HG02759 (cell line): ENCODE measurements at regions not wholly inside any gene's neighbourhood (a gene's known extent, or its start where the extent isn't known, plus 50 kb on each side); places are given as distances from the start of the nearest gene placed in this dataset.
"Not testable (repeated sequence)": the region's sequence is repeated elsewhere in the genome, so short reads cannot be mapped to it uniquely, and the experiment has no call there.

ENCODE experiments used
- ATAC-seq: cut with Tn5 transposase; IDR thresholded peaks from one replicate; pipeline ENCODE4 v1.9.1; 2021; ENCODE audit warnings: mild to moderate bottlenecking, moderate library complexity; ENCODE audit not compliant: unreplicated experiment

DNA sequence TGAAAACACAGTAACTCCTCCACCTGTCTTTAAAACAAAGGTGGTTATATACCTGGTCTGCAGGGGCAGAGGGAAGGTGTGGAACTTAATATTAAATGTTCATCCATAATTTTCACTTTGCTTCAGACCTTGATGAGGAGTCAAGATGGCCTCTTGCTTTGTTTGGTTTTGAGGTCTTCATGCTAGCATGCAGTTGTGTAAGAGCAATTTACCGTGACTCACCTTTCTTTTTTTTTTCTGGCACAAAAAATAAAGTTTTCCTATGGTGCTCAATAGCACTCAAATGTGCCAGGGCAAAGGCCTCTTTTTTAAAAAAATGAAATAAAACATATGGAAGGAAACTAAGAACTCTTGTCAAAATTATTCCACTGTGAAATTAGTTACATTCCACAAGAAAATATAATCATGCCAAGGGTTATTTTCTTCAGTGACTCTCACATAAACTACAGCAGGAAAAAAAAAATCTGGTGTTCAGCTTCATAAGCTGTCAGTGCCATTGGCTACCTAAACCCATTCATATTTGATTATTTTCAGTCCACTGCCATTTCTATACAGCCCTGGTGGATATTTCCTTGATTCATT lies 128.2 kb downstream of the SLC7A11 start:
- peak; percentile 22 for ATAC-seq

DNA sequence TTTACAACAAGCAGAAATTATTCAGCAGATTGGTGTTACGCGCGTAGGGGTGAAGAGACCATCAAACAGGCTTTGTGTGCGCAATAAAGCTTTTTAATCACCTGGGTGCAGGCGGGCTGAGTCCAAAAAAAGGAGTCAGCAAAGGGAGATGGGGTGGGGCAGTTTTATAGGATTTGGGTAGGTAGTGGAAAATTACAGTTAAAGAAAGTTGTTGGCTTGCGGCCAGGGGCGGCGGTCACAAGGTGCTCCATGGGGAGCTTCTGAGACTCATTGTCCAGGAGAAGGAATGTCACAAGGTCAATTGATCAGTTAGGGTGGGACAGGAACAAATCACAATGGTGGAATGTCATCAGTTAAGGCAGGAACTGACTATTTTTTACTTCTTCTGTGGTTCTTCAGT lies 129.3 kb downstream of the SLC7A11 start:
- ATAC-seq = not testable (repeated sequence)

DNA sequence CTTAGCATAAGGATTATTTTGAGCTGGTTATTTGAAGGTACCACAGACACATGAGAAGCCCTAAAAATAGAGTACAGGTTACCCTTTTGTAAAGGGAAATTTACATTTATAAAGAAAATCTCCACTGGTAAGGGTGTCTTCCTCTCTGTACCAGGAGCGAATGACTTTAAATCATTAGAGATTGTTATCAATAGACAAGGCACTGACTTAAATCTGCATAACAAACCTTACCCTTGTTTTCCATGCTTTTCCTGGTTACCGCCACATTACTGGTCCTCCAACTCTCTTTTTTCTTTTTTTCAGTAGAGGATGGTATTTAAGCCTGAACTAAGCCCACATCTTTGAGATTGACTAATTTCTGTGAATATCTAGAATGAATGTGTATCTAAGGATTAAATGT lies 129.8 kb downstream of the SLC7A11 start:
- no peak for ATAC-seq

DNA sequence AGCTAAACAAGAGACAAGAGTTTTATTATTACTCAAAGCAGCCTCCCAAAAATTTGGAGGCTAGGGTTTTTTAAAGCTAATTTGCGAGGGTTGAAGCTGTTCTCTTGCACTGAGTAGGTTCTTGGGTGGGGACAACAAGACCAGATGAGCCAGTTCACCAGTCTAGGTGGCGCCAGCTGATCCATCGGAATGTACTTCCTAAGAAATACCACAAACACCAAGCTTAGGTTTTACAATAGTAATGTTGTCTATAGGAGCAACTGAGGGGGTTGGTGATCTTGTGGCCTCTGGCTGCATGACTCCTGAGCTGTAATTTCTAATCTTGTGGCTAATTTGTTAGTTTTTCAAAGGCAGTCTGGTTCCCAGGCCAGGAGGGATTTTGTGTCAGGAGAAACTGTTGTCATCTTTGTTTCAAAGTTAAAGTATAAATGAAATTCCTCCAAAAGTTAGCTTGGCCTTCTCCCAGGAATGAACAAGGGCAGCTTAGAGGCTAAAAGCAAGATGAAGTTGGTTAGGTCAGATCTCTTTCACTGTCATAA lies 130.6 kb downstream of the SLC7A11 start:
- no peak for ATAC-seq

DNA sequence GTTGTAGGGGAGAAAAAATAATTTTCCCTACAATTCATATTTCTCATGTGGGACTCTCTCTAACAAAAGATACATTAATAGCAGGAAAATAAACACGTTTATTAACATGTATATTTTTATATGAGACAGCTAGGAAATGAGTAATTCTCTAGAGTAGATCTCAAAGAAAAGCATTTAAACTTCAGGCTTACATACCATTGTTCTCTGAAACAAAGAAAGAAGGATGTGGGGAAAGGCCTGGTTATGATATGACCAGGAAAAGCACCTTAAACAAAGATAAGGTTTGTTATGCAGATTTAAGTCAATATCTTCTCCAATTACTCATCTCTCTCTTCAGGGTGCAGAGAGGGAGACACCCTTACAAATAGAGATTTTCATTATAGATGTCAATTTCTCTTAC lies 131.3 kb downstream of the SLC7A11 start:
- peak; percentile 34 for ATAC-seq

DNA sequence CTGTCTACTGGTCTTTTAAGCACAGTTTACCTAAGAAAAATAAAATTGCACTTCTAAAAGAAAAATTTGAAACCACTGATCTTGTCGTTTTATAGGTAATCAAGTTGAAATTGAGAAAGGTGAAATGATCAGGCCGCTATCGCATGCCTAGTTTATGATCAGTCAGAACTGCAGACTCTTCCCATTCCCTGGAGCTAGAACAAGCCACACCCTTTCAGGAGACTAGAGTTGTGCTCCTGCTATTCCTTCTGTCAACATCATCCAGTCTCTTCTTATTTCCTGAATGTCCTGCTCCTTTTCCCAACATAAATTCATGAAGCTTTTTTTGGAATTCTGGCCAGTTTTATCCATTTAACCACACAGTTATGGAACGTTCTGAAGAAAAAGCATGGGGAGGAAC lies 135.1 kb downstream of the SLC7A11 start:
- ATAC-seq = no peak

DNA sequence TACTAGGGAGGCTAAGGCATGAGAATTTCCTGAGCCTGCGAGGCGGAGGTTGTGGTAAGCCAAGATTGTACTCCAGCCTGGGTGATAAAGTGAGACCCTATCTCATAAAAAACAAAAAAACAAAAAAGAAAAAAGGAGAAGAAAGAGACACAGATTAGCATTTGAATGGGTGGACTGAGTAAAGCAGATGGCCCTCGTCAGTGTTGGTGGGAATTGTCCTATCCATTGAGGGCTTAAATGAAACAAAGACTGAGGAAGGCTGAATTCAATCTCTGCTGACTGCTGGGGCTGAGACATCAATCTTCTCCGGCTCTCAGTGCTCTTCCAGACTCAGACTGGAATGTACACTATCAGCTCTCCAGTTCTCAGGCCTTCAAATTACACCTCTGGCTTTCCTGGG lies 136.8 kb downstream of the SLC7A11 start:
- no peak for ATAC-seq

DNA sequence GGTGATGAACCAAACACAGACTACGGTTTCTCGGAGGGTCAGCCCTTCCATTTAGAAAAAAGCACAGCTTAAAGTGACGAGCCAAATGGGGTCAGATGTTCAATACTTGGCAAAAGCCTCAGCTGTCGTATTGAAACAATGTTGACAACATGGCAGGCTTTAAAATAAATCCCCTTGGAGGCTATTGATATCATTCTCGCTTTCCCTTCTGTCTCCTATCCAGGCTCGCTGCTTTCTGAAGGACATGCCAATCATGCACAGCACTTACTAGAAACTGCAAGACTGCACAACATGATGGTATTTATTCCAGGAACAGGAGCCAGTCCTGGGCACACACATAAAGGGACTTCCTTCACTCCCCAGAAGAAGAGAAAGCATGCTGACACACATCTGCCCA lies 137.9 kb downstream of the SLC7A11 start:
- no peak for ATAC-seq

DNA sequence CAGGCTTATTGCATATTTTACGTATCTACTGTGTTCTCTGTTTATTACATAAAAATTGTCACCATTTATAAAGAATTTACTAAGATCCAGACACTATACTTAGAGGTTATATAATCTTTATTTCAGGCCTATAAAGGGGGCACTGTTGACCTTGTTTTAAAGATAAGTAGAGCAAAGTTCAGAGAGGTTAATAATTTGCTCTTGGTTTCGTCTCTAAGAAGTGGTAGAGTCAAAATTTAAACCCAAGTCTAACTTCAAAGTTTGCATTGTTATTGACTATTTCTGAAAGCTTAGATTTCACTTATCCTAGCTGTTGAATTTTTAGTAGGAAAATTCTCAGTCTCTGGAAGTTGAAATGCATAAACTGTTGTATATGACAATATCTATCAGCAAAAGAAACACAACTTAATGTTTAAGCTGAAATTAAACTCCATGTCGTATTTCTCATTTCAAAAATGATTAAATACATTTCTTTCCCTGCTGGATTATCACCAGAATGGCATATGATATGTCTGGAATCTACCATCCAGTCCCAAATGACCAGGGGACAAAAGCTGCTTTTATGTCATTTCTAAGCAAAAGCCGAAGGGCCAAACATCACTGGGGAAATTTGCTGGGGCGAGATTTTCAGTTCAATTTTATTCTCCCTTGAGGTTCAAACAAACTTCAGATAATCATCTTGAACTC lies 138.4 kb downstream of the SLC7A11 start:
- peak; percentile 65 for ATAC-seq

DNA sequence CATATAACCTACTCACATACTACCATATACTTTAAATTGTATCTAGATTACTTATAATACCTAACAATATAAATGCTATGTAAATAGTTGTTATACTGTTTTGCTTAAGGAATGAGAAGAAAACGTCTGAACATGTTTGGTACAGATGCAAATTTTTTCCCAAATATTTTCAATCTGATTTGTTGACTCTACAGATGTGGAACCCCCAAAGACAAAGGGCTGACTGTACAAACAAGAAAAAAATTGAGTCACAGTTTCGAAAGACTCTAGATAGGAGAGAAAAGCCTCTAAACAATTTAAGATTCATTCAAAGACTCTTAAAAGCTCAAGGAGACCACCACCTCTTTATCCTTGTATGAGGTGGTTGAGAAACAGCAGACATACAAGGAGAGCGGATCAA lies 142.8 kb downstream of the SLC7A11 start:
- no peak for ATAC-seq

DNA sequence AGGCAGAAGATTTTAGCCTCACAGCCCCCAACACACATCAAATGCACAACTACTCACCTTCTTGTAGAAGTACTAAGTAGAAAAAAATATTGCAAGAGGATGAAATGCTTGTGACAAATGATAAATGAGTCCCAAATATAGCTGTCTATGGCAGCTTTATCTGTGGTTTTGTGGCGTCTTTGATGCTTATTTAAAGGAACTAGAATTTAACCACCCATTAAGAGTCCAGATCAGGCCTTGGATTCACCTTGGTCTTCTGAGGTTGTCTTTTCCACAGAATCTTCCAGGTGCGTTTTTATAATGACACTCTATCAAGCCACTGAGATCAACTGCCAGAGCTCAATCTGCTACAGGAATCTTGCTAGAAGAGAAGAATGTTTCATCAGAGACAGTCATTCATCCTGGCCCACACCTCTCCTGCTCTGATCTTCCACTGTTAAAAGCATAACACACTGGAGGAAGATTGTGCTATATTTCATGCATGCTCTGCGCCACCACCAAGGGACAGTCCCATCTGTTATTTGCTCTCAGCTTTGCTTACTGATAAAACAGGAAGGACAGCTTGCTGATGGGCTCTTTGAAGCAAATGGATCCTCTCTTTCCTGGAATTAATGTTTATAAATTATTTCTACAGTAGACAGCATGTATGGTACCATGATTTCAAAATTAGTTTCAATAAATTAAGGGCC lies 144.1 kb downstream of the SLC7A11 start:
- no peak for ATAC-seq

DNA sequence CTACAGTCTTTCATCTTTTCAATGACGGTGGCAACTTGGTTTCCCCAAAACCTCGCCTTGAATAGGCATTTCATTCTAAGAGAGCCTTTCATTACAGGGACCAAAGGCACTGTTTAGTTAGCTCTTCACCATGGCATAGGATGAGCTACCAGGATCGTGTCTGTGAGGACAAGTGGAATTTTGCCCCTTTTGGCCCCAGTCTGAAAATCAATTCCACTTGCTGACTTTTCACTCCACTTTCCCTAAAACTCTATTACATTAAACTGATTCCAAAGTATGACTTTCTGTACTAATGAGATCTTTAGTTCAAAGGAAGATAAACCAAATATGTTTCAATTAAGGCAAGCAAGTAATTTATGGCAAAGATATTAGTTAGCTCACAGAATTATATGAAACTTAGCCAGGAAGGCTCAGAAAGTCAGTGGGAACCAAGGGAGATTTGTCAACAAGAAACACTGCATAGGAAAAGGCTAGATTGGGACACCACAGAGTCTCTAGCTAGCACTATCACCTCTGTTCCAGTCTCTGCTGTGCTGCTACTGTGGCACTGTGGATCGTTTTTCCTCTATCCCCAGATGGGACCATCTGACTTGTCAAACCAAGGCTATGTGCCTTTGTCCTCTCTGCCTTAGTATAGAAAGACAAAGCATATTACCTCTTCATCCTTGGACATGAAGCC lies 145.6 kb downstream of the SLC7A11 start:
- no peak for ATAC-seq

DNA sequence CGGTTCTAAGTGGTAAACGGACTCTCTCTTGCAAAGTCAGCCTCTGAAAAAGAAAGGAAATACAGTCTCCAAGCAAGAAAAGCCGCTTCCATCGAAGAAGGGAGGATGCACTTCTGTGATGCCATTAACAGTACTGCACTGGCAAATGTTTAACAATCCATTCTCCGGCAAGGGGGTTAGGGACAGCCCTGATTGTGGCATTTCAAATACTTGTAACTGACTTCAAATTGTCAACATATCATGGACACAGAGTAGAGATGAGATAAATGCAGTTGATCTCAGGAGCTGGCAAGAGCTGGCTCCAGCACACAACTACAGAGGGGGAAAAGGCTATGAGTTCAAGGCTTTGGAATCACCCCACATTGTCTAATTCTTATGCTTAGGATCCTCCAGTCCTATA lies 146.8 kb downstream of the SLC7A11 start:
- ATAC-seq = no peak

DNA sequence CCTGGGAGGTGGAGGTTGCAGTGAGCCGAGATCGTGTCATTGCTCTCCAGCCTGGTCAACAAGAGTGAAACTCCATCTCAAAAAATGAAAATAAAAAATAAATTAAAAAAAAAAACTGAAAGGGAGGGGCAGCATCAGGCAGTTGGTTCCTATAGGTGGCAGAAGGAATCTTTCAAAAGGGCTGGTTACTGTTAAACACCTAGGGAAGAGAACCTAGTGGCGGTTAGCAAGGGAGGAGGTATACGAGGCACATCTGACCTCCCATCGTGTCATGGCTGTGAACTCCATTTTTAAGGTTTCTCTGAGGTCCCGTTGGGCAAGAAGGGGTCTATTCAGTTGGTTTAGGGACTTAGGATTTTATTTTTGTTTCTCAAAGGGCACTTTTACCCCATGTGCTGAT lies 150.1 kb downstream of the SLC7A11 start:
- ATAC-seq = no peak

DNA sequence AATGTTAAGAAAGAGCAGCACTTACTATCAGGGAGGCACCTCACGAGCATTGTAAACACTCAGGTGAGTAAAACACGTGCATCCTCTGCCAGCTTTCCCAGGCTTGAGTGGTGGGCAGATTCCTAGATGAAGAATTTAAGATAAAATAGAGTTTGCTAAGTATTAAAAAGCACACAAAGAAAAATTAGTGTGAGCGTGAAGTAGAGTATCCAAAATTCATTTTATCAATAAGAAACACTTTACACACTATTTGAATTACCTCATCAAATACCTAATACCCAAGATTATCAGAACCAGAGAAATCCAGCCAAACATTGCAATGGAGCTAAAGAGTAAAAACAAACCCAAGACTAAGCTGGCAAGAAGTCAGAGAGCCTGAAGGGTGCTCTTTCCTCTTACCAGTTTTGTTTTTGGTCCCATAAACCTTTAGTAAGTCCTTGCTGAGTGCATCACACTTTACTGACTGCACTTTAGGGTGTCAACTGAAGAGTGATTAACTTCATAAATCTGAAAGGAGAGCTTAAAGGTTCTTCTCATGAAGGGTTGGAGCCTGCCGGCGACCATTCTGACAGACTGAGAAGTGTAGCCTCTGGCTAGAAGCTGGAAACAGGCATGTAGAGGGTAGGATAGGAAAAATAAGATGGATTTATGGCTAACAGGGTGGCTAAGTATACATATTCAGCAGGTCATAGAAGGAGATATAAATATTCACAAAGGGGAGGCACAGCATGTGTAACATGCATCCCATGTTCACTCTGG lies 151.1 kb downstream of the SLC7A11 start:
- ATAC-seq = no peak

DNA sequence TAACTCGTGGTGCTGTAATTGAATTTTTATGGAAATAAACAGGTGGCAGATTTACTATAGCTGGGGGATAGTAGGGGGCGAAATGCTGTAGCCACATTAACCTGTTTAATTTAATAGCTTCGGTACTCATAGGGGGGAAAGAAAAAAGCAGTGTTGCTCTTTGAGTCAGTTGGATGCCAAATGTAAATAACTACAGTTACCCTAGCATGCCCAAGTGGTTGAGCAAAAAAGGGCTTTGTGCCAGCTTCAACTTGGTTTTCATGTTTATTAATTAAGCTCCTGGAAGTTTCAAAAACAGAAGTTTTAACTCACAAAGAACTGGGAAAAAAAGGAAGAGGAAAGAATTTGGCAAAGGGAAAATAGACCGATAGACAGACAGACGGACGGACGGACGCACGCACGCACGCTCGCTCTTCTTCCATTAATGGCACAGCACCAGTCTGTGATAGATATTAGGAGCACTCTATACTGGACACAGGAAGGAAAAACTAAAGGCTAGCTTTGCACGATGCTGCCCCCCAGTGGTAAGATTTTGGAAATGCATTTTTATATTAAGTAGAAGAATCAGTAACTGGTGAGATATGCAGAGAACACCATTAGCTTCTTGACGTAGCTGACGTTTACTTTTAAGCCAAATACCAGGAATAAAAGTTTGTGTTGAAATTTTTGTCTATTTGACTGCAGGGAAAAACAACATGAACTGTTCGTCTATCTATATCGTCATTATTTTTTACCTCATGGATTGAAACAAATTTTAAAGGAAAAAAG lies 151.8 kb downstream of the SLC7A11 start:
- peak; percentile 92 for ATAC-seq

DNA sequence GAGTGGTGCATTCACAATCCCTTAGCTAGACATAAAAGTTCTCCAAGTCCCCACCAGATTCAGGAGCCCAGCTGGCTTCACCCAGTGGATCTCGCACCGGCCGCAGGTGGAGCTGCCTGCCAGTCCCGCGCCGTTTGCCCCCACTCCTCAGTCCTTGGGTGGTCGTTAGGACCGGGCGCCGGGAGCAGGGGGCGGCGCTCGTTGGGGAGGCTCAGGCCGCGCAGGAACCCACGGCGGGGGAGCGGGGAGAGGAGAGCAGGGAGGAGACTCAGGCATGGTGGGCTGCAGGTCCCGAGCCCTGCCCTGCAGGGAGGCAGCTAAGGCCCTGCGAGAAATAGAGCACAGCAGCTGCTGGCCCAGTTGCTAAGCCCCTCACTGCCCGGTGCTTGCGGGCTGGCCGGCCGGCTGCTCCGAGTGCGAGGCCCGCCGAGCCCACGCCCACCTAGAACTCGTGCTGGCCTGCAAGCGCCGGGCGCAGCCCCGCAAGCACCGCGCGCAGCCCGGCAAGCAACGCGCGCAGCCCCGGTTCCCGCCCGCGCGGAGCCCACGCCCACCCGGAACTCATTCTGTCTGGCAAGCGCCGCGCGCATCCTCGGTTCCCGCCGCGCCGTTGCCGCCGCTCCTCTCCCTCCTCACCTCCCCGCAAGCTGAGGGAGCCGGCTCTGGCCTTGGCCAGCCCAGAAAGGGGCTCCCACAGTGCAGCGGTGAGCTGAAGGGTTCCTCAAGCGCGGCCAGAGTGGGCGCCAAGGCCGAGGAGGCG lies 153.5 kb downstream of the SLC7A11 start:
- ATAC-seq = no peak

DNA sequence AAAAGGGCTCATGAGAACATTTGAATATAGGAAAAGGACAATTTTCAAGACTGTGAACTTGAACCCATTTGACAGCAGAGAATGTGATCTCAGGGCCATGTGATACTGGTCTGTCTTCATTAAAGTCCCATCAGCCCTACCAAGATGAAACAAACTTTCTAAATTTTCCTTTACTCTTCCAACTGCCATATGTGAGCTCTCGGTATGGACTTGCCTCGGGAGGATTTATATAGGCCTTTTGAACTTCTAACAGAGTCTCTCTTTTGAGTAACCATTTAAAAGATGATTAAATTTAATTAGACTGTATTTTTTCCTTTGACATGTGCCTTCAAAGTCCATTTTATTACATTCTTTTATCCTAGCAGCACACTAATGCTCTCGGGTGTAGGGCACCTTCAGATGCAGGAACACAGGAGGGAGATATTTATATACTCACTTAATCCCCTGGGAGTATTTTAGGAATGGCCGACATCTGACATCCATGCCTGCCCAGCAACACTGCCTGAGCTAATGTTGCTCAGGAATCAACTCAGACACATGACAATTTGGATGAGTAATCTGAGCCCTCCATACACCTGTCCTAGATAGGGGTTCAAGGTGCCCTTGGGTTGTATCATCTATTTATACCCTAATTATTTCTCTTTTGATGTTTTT lies 155.0 kb downstream of the SLC7A11 start:
- no peak for ATAC-seq

DNA sequence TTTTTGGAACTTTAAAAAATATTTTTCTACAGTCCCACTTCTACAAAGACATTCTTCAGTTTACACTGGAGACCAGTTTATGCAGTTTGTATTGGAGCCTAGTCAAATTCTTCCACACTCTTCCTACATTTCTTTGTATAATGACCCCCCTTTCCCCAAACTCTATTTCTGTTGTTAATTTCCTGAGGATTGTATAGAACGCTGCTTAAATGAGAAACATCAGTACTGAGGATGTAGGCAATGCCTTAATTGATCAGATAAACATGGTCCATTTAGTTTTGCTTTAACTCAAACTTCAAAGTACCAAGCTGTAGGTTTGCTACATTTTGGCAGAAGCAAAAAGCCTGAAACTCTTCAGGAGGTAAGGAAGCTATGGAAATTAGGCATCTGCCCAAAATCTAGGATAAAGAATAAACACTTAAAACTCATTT lies 155.5 kb downstream of the SLC7A11 start:
- ATAC-seq = no peak
